ENCODE measurements at regions not wholly inside any gene's neighbourhood (a gene's known extent, or its start where the extent isn't known, plus 50 kb on each side); places are given as distances from the start of the nearest gene placed in this dataset.

GRCh38 chr4:180682776-180683175 lies 1560.4 kb upstream of the TENM3 start:
- intact Hi-C loops (cut with DNase I), result no loop called here
- FAIRE-seq (no peak), DNase-seq (no peak)
- no peaks in the 10 kb centered on the region for H3K27me3 ChIP-seq (ENCODE audit: control insufficient read depth, insufficient read depth, low read length)
- H3K36me3 ChIP-seq (ENCODE audit: control insufficient read depth in 2 of 3, insufficient read depth in 3 of 3, low read length in 3 of 3), result no peaks in the 10 kb centered on the region
- H3K4me1 ChIP-seq (ENCODE audit: control insufficient read depth in 2 of 3, insufficient read depth in 2 of 3, low read depth in 1 of 3, low read length in 3 of 3), result no peaks in the 10 kb centered on the region
- no peak overlapping the region for H3K4me3 ChIP-seq (ENCODE audit: low read length in 3 of 3)
- H3K27ac ChIP-seq (ENCODE audit: low read depth in 2 of 2, low read length in 2 of 2), result no peak overlapping the region
- H3K9ac ChIP-seq (ENCODE audit: low read length in 3 of 3), result no peak overlapping the region
- H3K9me3 ChIP-seq (ENCODE audit: control insufficient read depth in 2 of 3, insufficient read depth in 1 of 3, low read length in 3 of 3), result no peaks in the 10 kb centered on the region
- TF ChIP-seq, protein P1, sequence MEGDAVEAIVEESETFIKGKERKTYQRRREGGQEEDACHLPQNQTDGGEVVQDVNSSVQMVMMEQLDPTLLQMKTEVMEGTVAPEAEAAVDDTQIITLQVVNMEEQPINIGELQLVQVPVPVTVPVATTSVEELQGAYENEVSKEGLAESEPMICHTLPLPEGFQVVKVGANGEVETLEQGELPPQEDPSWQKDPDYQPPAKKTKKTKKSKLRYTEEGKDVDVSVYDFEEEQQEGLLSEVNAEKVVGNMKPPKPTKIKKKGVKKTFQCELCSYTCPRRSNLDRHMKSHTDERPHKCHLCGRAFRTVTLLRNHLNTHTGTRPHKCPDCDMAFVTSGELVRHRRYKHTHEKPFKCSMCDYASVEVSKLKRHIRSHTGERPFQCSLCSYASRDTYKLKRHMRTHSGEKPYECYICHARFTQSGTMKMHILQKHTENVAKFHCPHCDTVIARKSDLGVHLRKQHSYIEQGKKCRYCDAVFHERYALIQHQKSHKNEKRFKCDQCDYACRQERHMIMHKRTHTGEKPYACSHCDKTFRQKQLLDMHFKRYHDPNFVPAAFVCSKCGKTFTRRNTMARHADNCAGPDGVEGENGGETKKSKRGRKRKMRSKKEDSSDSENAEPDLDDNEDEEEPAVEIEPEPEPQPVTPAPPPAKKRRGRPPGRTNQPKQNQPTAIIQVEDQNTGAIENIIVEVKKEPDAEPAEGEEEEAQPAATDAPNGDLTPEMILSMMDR (IDR thresholded peaks at IDR 0.05; ENCODE audit: borderline replicate concordance, extremely low read depth, insufficient read depth), result no peak

DNA sequence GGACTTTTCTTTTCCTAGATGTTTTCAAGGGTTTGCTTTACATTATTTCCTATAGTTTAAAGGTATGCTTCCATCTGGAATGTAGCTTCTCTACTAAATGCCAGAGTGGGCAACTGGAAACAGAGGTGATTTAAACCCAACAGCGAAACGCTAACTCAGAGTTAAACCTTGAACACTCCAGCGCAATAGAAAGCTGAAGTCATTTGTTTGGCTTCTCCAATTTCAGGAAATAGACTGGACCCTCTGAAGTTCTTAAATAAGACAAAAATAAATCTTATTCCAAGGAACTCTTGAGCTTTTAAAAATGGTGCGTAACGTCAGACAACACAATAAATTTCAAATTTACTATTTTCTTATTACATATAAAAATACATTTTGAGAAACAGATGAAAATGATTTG lies 1560.0 kb upstream of the TENM3 start:
- no peak overlapping the region for H3K4me3 ChIP-seq (ENCODE audit: low read length in 3 of 3)
- TF ChIP-seq, protein P1 (IDR thresholded peaks at IDR 0.05; ENCODE audit: borderline replicate concordance, extremely low read depth, insufficient read depth), result no peak
- intact Hi-C loops (cut with DNase I), result no loop called here
- DNase-seq, result peak in 2 of 5 donors; percentile 60 to 71
- H3K9ac ChIP-seq (ENCODE audit: low read length in 3 of 3), result no peak overlapping the region
- no peaks in the 10 kb centered on the region for H3K4me1 ChIP-seq (ENCODE audit: control insufficient read depth in 2 of 3, insufficient read depth in 2 of 3, low read depth in 1 of 3, low read length in 3 of 3)
- no peaks in the 10 kb centered on the region for H3K27me3 ChIP-seq (ENCODE audit: control insufficient read depth, insufficient read depth, low read length)
- no peak overlapping the region for H3K27ac ChIP-seq (ENCODE audit: low read depth in 2 of 2, low read length in 2 of 2)
- no peaks in the 10 kb centered on the region for H3K36me3 ChIP-seq (ENCODE audit: control insufficient read depth in 2 of 3, insufficient read depth in 3 of 3, low read length in 3 of 3)
- FAIRE-seq, result no peak
- H3K9me3 ChIP-seq (ENCODE audit: control insufficient read depth in 2 of 3, insufficient read depth in 1 of 3, low read length in 3 of 3), result no peaks in the 10 kb centered on the region

DNA sequence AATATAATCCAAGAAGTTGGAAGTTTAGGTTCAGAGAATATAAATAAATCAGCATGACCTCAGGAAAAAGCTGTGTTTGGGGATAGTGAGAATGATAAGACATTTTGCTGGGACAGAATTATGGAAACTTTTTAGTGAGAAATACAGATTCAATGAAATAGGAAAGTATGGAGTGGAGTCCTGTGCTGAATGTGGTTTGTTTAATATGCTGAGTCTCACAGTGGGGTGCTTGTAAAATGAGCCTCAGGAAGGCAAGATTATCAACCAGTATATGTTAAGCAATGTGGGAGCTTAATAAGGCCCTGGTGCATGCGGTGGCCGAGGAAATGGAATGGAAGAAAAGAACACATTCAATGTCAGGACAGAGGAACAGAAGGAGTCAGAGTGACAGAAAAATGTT lies 1554.7 kb upstream of the TENM3 start:
- DNase-seq, result no peak
- FAIRE-seq, result no peak
- intact Hi-C loops (cut with DNase I), result no loop called here
- no peaks in the 10 kb centered on the region for H3K9me3 ChIP-seq (ENCODE audit: control insufficient read depth in 2 of 3, insufficient read depth in 1 of 3, low read length in 3 of 3)
- no peaks in the 10 kb centered on the region for H3K4me1 ChIP-seq (ENCODE audit: control insufficient read depth in 2 of 3, insufficient read depth in 2 of 3, low read depth in 1 of 3, low read length in 3 of 3)
- no peak overlapping the region for H3K4me3 ChIP-seq (ENCODE audit: low read length in 3 of 3)
- H3K27ac ChIP-seq (ENCODE audit: low read depth in 2 of 2, low read length in 2 of 2), result no peak overlapping the region
- no peaks in the 10 kb centered on the region for H3K27me3 ChIP-seq (ENCODE audit: control insufficient read depth, insufficient read depth, low read length)
- TF ChIP-seq, protein P1 (IDR thresholded peaks at IDR 0.05; ENCODE audit: borderline replicate concordance, extremely low read depth, insufficient read depth), result no peak
- no peaks in the 10 kb centered on the region for H3K36me3 ChIP-seq (ENCODE audit: control insufficient read depth in 2 of 3, insufficient read depth in 3 of 3, low read length in 3 of 3)
- H3K9ac ChIP-seq (ENCODE audit: low read length in 3 of 3), result no peak overlapping the region

GRCh38 chr4:180694875-180695274 lies 1548.3 kb upstream of the TENM3 start:
- intact Hi-C loops (cut with DNase I), result no loop called here
- Histone ChIP-seq H3K9me3 (ENCODE audit: control insufficient read depth in 2 of 3, insufficient read depth in 1 of 3, low read length in 3 of 3) (no peaks in the 10 kb centered on the region), H3K4me1 (ENCODE audit: control insufficient read depth in 2 of 3, insufficient read depth in 2 of 3, low read depth in 1 of 3, low read length in 3 of 3) (no peaks in the 10 kb centered on the region), H3K27ac (ENCODE audit: low read depth in 2 of 2, low read length in 2 of 2) (no peak overlapping the region), H3K9ac (ENCODE audit: low read length in 3 of 3) (no peak overlapping the region), H3K36me3 (ENCODE audit: control insufficient read depth in 2 of 3, insufficient read depth in 3 of 3, low read length in 3 of 3) (no peaks in the 10 kb centered on the region), H3K27me3 (ENCODE audit: control insufficient read depth, insufficient read depth, low read length) (no peaks in the 10 kb centered on the region), H3K4me3 (ENCODE audit: low read length in 3 of 3) (no peak overlapping the region)
- TF ChIP-seq, protein P1 (IDR thresholded peaks at IDR 0.05; ENCODE audit: borderline replicate concordance, extremely low read depth, insufficient read depth), result no peak
- FAIRE-seq (no peak), DNase-seq (no peak)

All from kidney (tissue), 13 donors.